HepG2 (cell line): ENCODE measurements at regions not wholly inside any gene's neighbourhood (a gene's known extent, or its start where the extent isn't known, plus 50 kb on each side); places are given as distances from the start of the nearest gene placed in this dataset.

Experiments
- ATAC-seq: fragments of 200-7000 bp; cut with Tn5 transposase; 3 replicates; pipeline ENCODE4 v1.9.1; 2020; ENCODE audit warnings: mild to moderate bottlenecking, moderate library complexity
- BruUV-seq: library from RNA; stranded (reverse); fragments of 400-500 nt; replicated peaks from 2 replicates; lab custom pipeline; 2021; lab: Mats Ljungman, UMichigan
- CTCF ChIA-PET: fragments of 300-600 bp; formaldehyde crosslinking; extraction: SDS; loops from one replicate; lab custom pipeline; 2021; ENCODE audit warnings: low total read pairs, inconsistent platforms, low intra/inter-chr PET ratio; lab: Yijun Ruan, JAX
- POLR2A ChIA-PET: fragments of 350-600 bp; sonication (Branson Sonifier 250); formaldehyde crosslinking; loops from one replicate; lab custom pipeline; 2020; ENCODE audit warnings: antibody characterized with exemption, inconsistent platforms; lab: Yijun Ruan, JAX
- DNase-seq: peaks from one replicate; pipeline ENCODE4 v3.0.0-alpha.2; 2015; ENCODE audit warnings: low spot score
- FAIRE-seq: peaks from 3 replicates; lab custom pipeline; 2011; peaks lifted over from hg19 to GRCh38; lab: Jason Lieb, UNC
- H2AFZ ChIP-seq: one replicate; pipeline ENCODE4 v1.6.1; 2011; ENCODE audit warnings: low read length, inconsistent platforms
- H3K27ac ChIP-seq: fragments of 300-600 bp; 3 replicates; pipeline ENCODE4 v1.8.0; 2011; ENCODE audit warnings: mixed run types, mild to moderate bottlenecking, mixed read lengths, low read length, inconsistent platforms; ENCODE audit not compliant: insufficient read depth; ENCODE audit errors: extremely low read length
- H3K27me3 ChIP-seq, 2 experiments: fragments of 200-600 bp in 1 of 2; 2 replicates in 1 of 2; 3 replicates in 1 of 2; pipeline versions ENCODE4 v1.6.0 to v1.8.0; 2011; ENCODE audit warnings: low read length in 2 of 2, mild to moderate bottlenecking in 2 of 2, moderate library complexity in 2 of 2, inconsistent platforms in 1 of 2; ENCODE audit not compliant: insufficient read depth in 2 of 2, control insufficient read depth in 1 of 2
- H3K36me3 ChIP-seq, 2 experiments: fragments of 200-600 bp in 1 of 2; replicated peaks in 1 of 2; 2 replicates in 1 of 2; 3 replicates in 1 of 2; pipeline versions ENCODE4 v1.5.1 to v1.8.0; 2011; ENCODE audit warnings: low read length in 2 of 2, inconsistent platforms in 1 of 2; ENCODE audit not compliant: insufficient read depth in 2 of 2, control insufficient read depth in 1 of 2
- H3K4me1 ChIP-seq: 2 replicates; pipeline ENCODE4 v1.5.1; 2012; ENCODE audit warnings: low read length, inconsistent platforms; ENCODE audit not compliant: insufficient read depth
- H3K4me2 ChIP-seq: 2 replicates; pipeline ENCODE4 v1.6.0; 2011; ENCODE audit warnings: low read depth, low read length, inconsistent platforms
- H3K4me3 ChIP-seq, 3 experiments: fragments of 200-600 bp in 1 of 3; sonication (generic), shearing (Covaris generic) in 1 of 3; replicated peaks in 1 of 3; 2 replicates each; pipeline ENCODE4 v1.5.1; 2011 to 2016; ENCODE audit warnings: low read length in 3 of 3, inconsistent platforms in 2 of 3, low read depth in 2 of 3, mild to moderate bottlenecking in 2 of 3, control low read depth in 1 of 3, mixed read lengths in 1 of 3; ENCODE audit not compliant: insufficient read depth in 1 of 3
- H3K79me2 ChIP-seq: one replicate; pipeline ENCODE4 v1.6.1; 2011; ENCODE audit warnings: low read length, inconsistent platforms; ENCODE audit not compliant: insufficient read depth
- H3K9ac ChIP-seq: 2 replicates; pipeline ENCODE4 v1.6.0; 2011; ENCODE audit warnings: mild to moderate bottlenecking, low read depth, low read length, inconsistent platforms; ENCODE audit not compliant: insufficient read depth
- H3K9me3 ChIP-seq: 2 replicates; pipeline ENCODE4 v1.5.1; 2012; ENCODE audit warnings: mild to moderate bottlenecking, low read length
- H4K20me1 ChIP-seq: 2 replicates; pipeline ENCODE4 v1.6.0; 2011; ENCODE audit warnings: inconsistent platforms, mild to moderate bottlenecking, low read length, moderate library complexity; ENCODE audit not compliant: insufficient read depth
- IRX3 ChIP-seq: sonication (generic); formaldehyde crosslinking; IDR thresholded peaks from 2 replicates; pipeline ENCODE4 v1.8.1; 2023; ENCODE audit warnings: mild to moderate bottlenecking, low read depth, missing genetic modification reagents, borderline replicate concordance
- KMT2B ChIP-seq: IDR thresholded peaks from 2 replicates; pipeline ENCODE4 v1.6.1; 2016; ENCODE audit warnings: missing genetic modification reagents, missing compliant biosample characterization
- PAX8 ChIP-seq: sonication (generic); formaldehyde crosslinking; IDR thresholded peaks from 2 replicates; pipeline ENCODE4 v1.8.0; 2022; ENCODE audit warnings: mild to moderate bottlenecking, missing genetic modification reagents, borderline replicate concordance
- POLR2AphosphoS2 ChIP-seq: IDR thresholded peaks from 2 replicates; pipeline ENCODE4 v1.6.1; 2011; ENCODE audit warnings: low read depth, low read length, improper control_type of control experiment
- RELA ChIP-seq: sonication (generic); formaldehyde crosslinking; IDR thresholded peaks from 2 replicates; pipeline ENCODE4 v1.4.0; 2020; ENCODE audit warnings: missing genetic modification reagents
- RXRB ChIP-seq: IDR thresholded peaks from 2 replicates; pipeline ENCODE4 v1.6.1; 2016; ENCODE audit warnings: borderline replicate concordance, missing genetic modification reagents, missing compliant biosample characterization
- SRSF4 ChIP-seq: fragments of 200-400 bp; formaldehyde crosslinking; IDR thresholded peaks from one replicate; pipeline ENCODE4 v1.6.1; 2018; ENCODE audit warnings: mild to moderate bottlenecking, low read depth, low read length, moderate library complexity; ENCODE audit not compliant: poor library complexity, severe bottlenecking
- XBP1 ChIP-seq: sonication (generic); formaldehyde crosslinking; IDR thresholded peaks from 2 replicates; pipeline ENCODE4 v1.5.0; 2020; ENCODE audit warnings: missing genetic modification reagents
- ZHX1 ChIP-seq: sonication (generic); formaldehyde crosslinking; IDR thresholded peaks from 2 replicates; pipeline ENCODE4 v1.8.1; 2022; ENCODE audit warnings: low read depth, mild to moderate bottlenecking, missing genetic modification reagents
- ZNF17 ChIP-seq: sonication (generic); formaldehyde crosslinking; IDR thresholded peaks from 2 replicates; pipeline ENCODE4 v1.5.0; 2020; ENCODE audit warnings: mild to moderate bottlenecking, missing genetic modification reagents
- ZNF605 ChIP-seq: sonication (generic); formaldehyde crosslinking; IDR thresholded peaks from 2 replicates; pipeline ENCODE4 v1.8.0; 2022; ENCODE audit warnings: mild to moderate bottlenecking, missing genetic modification reagents
- ZNF788 ChIP-seq: sonication (generic); formaldehyde crosslinking; IDR thresholded peaks from 2 replicates; pipeline ENCODE4 v1.5.0; 2020; ENCODE audit warnings: mild to moderate bottlenecking, missing genetic modification reagents, borderline replicate concordance
- ZSCAN30 ChIP-seq: sonication (generic); formaldehyde crosslinking; IDR thresholded peaks from 2 replicates; pipeline ENCODE4 v1.5.0; 2020; ENCODE audit warnings: mild to moderate bottlenecking, missing genetic modification reagents
- WGBS: methylation state at CpG from one replicate; pipeline ENCODE4 v1.1.6; 2017; ENCODE audit warnings: low lambda C conversion rate; 5-methylcytosine and 5-hydroxymethylcytosine counted together
- in situ Hi-C: cut with HindIII; loops from 2 replicates; pipeline ENCODE4 v1.10.0; 2017; ENCODE audit warnings: low pct_unique_long_range_greater_than_20kb; ENCODE audit not compliant: extremely low pct_ligation_motif_present
- intact Hi-C: fragments of 100-400 bp; cut with micrococcal nuclease; formaldehyde crosslinking; loops from one replicate; pipeline ENCODE4 v1.10.0; 2022; ENCODE audit not compliant: unreplicated experiment
- TF ChIP-seq, protein P1 (sequence below): sonication (generic); formaldehyde crosslinking; IDR thresholded peaks from 2 replicates; pipeline ENCODE4 v1.8.0; 2022; ENCODE audit warnings: mild to moderate bottlenecking, missing genetic modification reagents

- WGBS: 6% methylated on average over 2 of the region's 2 CpGs
- H3K9ac ChIP-seq: no peak overlapping the region
- FAIRE-seq (no peak), ATAC-seq (no peak)
- intact Hi-C loops: no loop called here
- POLR2A ChIA-PET: no interaction called here
- H3K4me2 ChIP-seq: no peak overlapping the region
- no peaks in the 10 kb centered on the region for H3K36me3 ChIP-seq
- no peaks in the 10 kb centered on the region for H3K4me1 ChIP-seq
- no peak overlapping the region for H2AFZ ChIP-seq
- no peak for TF ChIP-seq SRSF4
- no peak for TF ChIP-seq IRX3 (CRISPR knock-in tag)
- TF ChIP-seq KMT2B: no peak
- TF ChIP-seq PAX8 (CRISPR knock-in tag): no peak
- TF ChIP-seq RXRB (CRISPR knock-in tag): no peak
- no peak for TF ChIP-seq POLR2AphosphoS2
- TF ChIP-seq ZNF17 (CRISPR knock-in tag): no peak
- no peak for TF ChIP-seq XBP1 (CRISPR knock-in tag)
- TF ChIP-seq, all 625 proteins: peak for 0
- H3K79me2 ChIP-seq: no peaks in the 10 kb centered on the region
- no peaks in the 10 kb centered on the region for H4K20me1 ChIP-seq
- no peaks in the 10 kb centered on the region for H3K27me3 ChIP-seq
- CTCF ChIA-PET: no interaction called here
- no peak overlapping the region for H3K4me3 ChIP-seq
- DNase-seq: no peak
- no TSS peak for BruUV-seq
- no peaks in the 10 kb centered on the region for H3K9me3 ChIP-seq
- no peak overlapping the region for H3K27ac ChIP-seq
- in situ Hi-C loops: no loop called here
Measured at GRCh38 chr7:20514364-20514763, 101.1 kb upstream of the ABCB5 start.

DNA sequence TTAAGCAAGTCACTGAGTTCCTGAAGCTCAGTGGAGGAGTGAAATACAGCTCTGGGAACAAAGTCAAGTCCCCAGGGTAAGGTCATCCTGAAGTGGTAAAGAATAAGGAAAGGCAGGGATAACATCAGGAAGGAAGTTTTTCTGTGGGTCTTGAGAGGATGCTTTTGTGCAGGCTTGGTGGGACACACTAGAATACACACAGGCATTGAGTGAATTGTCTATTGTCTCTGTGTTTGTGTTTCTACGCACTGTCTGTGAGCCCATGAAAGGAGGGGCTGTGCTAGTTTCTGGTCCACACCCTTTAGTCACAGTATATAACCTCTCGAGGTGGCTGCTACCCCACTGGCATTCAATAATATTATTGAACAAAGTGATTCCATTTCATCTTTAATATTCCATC, 95.8 kb upstream of the ABCB5 start:
- Histone ChIP-seq H3K36me3 (no peaks in the 10 kb centered on the region), H3K27me3 (no peaks in the 10 kb centered on the region), H3K9ac (no peak overlapping the region), H3K4me1 (no peaks in the 10 kb centered on the region), H4K20me1 (no peaks in the 10 kb centered on the region), H3K4me2 (no peak overlapping the region), H3K79me2 (no peaks in the 10 kb centered on the region), H2AFZ (no peak overlapping the region), H3K27ac (no peak overlapping the region), H3K4me3 (no peak overlapping the region), H3K9me3 (no peaks in the 10 kb centered on the region; the same call in 1 of the 2 replicates)
- ChIA-PET CTCF (no interaction called here), POLR2A (no interaction called here)
- FAIRE-seq (no peak), ATAC-seq (no peak), DNase-seq (no peak)
- intact Hi-C loops (no loop called here), in situ Hi-C loops (no loop called here)
- no TSS peak for BruUV-seq
- 0% methylated on average over 2 of the region's 2 CpGs for WGBS
- TF ChIP-seq, protein P1, sequence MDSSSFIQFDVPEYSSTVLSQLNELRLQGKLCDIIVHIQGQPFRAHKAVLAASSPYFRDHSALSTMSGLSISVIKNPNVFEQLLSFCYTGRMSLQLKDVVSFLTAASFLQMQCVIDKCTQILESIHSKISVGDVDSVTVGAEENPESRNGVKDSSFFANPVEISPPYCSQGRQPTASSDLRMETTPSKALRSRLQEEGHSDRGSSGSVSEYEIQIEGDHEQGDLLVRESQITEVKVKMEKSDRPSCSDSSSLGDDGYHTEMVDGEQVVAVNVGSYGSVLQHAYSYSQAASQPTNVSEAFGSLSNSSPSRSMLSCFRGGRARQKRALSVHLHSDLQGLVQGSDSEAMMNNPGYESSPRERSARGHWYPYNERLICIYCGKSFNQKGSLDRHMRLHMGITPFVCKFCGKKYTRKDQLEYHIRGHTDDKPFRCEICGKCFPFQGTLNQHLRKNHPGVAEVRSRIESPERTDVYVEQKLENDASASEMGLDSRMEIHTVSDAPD (CRISPR knock-in tag): no peak
- TF ChIP-seq ZSCAN30 (CRISPR knock-in tag): no peak
- TF ChIP-seq ZNF788 (CRISPR knock-in tag): no peak
- no peak for TF ChIP-seq ZHX1 (CRISPR knock-in tag)
- no peak for TF ChIP-seq ZNF605 (CRISPR knock-in tag)
- no peak for TF ChIP-seq RELA
